Omental fat pad (tissue), 3 donors: ENCODE measurements at regions not wholly inside any gene's neighbourhood (a gene's known extent, or its start where the extent isn't known, plus 50 kb on each side); places are given as distances from the start of the nearest gene placed in this dataset.

Experiments used
- ATAC-seq: fragments of 150-250 bp; one replicate; pipeline ENCODE4 v1.9.1; 2016; ENCODE audit warnings: mild to moderate bottlenecking, moderate library complexity; ENCODE audit not compliant: low FRiP score
- DNase-seq: peaks from one replicate; pipeline ENCODE4 v3.0.0-alpha.2; 2019; ENCODE audit warnings: low spot score
- CTCF ChIP-seq, 3 donors: fragments of 450-650 bp; IDR thresholded peaks; one replicate each; pipeline ENCODE4 v1.5.1; 2016 to 2017; ENCODE audit warnings: antibody characterized with exemption in 3 of 3, mild to moderate bottlenecking in 3 of 3, moderate library complexity in 2 of 3

GRCh38 chr6:128724738-128725137 lies 158.2 kb upstream of the LAMA2 start:
- no peak for ATAC-seq
- no peak for DNase-seq
- no peak for TF ChIP-seq CTCF (IDR thresholded peaks at IDR 0.05)

- no peak for TF ChIP-seq CTCF (IDR thresholded peaks at IDR 0.05)
- no peak for DNase-seq
- ATAC-seq, result no peak
Measured at GRCh38 chr6:128723667-128724066, 159.3 kb upstream of the LAMA2 start.

- no peak for TF ChIP-seq CTCF (IDR thresholded peaks at IDR 0.05)
- no peak for DNase-seq
- ATAC-seq, result no peak
Measured at GRCh38 chr6:128720891-128721290, 162.0 kb upstream of the LAMA2 start.

- no peak for DNase-seq
- TF ChIP-seq CTCF (IDR thresholded peaks at IDR 0.05), result no peak
- ATAC-seq, result no peak
Measured at GRCh38 chr6:128719786-128720185, 163.2 kb upstream of the LAMA2 start.

- no peak for DNase-seq
- TF ChIP-seq CTCF (IDR thresholded peaks at IDR 0.05), result no peak
- no peak for ATAC-seq
Measured at GRCh38 chr6:128713461-128713860, 169.5 kb upstream of the LAMA2 start.

GRCh38 chr6:128712898-128713297 lies 170.0 kb upstream of the LAMA2 start:
- DNase-seq (no peak), ATAC-seq (no peak)
- no peak for TF ChIP-seq CTCF (IDR thresholded peaks at IDR 0.05)

- ATAC-seq (no peak), DNase-seq (no peak)
- no peak for TF ChIP-seq CTCF (IDR thresholded peaks at IDR 0.05)
Measured at GRCh38 chr6:128711149-128711548, 171.8 kb upstream of the LAMA2 start.
